HEK293 (cell line): ENCODE measurements at regions not wholly inside any gene's neighbourhood (a gene's known extent, or its start where the extent isn't known, plus 50 kb on each side); places are given as distances from the start of the nearest gene placed in this dataset.

Experiments
- CTCF ChIA-PET: fragments of 350-600 bp; formaldehyde crosslinking; extraction: SDS; loops from one replicate; lab custom pipeline; 2021; ENCODE audit warnings: antibody characterized with exemption; lab: Yijun Ruan, JAX
- POLR2A ChIA-PET: fragments of 300-600 bp; formaldehyde crosslinking; extraction: SDS; loops from one replicate; lab custom pipeline; 2020; ENCODE audit warnings: antibody characterized with exemption, inconsistent platforms; lab: Yijun Ruan, JAX
- H3K27ac ChIP-seq: fragments of 200-500 bp; sonication (Bioruptor generic); 2 replicates; pipeline ENCODE4 v1.5.1; 2014; ENCODE audit warnings: low read depth, low read length, control low read depth, inconsistent platforms; ENCODE audit errors: extremely low read depth
- H3K36me3 ChIP-seq, 2 experiments: fragments of 200-500 bp in 1 of 2; sonication (Bioruptor generic) in 1 of 2; 1 replicate in 1 of 2; 2 replicates in 1 of 2; pipeline ENCODE4 v1.5.1; 2014 to 2017; ENCODE audit warnings: inconsistent platforms in 2 of 2, low read length in 2 of 2; ENCODE audit not compliant: control insufficient read depth in 2 of 2, insufficient read depth in 1 of 2
- H3K4me1 ChIP-seq: fragments of 200-500 bp; sonication (Bioruptor generic); 2 replicates; pipeline ENCODE4 v1.5.1; 2014; ENCODE audit warnings: mild to moderate bottlenecking, low read length, inconsistent platforms; ENCODE audit not compliant: control insufficient read depth, insufficient read depth
- H3K4me3 ChIP-seq: 2 replicates; pipeline ENCODE4 v1.5.1; 2011; ENCODE audit warnings: low read depth, mild to moderate bottlenecking, control low read depth, low read length, moderate library complexity
- H3K9me3 ChIP-seq: fragments of 200-500 bp; sonication (Bioruptor generic); 2 replicates; pipeline ENCODE4 v1.5.1; 2014; ENCODE audit warnings: low read depth, low read length, inconsistent platforms; ENCODE audit not compliant: control insufficient read depth, insufficient read depth
- GLI2 ChIP-seq: fragments of 450-650 bp; formaldehyde crosslinking; IDR thresholded peaks from 2 replicates; pipeline ENCODE4; 2017; ENCODE audit warnings: missing biosample characterization, missing genetic modification characterization, low read depth, borderline replicate concordance
- GLIS1 ChIP-seq: fragments of 450-650 bp; formaldehyde crosslinking; IDR thresholded peaks from 2 replicates; pipeline ENCODE4 v1.5.1; 2016; ENCODE audit warnings: missing biosample characterization, missing genetic modification characterization
- REPIN1 ChIP-seq: fragments of 450-650 bp; formaldehyde crosslinking; IDR thresholded peaks from 2 replicates; pipeline ENCODE4 v1.5.1; 2017; ENCODE audit warnings: missing biosample characterization, missing genetic modification characterization, low read depth
- SCRT1 ChIP-seq: fragments of 450-650 bp; formaldehyde crosslinking; IDR thresholded peaks from 2 replicates; pipeline ENCODE4 v1.5.1; 2016; ENCODE audit warnings: missing biosample characterization, missing genetic modification characterization, borderline replicate concordance
- SETDB1 ChIP-seq: IDR thresholded peaks from one replicate; pipeline ENCODE4 v1.6.1; 2017; ENCODE audit warnings: mild to moderate bottlenecking, low read length, moderate library complexity, mixed read lengths; ENCODE audit not compliant: insufficient read length
- ZNF266 ChIP-seq: fragments of 450-650 bp; formaldehyde crosslinking; IDR thresholded peaks from 2 replicates; pipeline ENCODE4 v1.5.1; 2016; ENCODE audit warnings: missing biosample characterization, missing genetic modification characterization, low read depth
- ZNF350 ChIP-seq: fragments of 450-650 bp; formaldehyde crosslinking; IDR thresholded peaks from 2 replicates; pipeline ENCODE4 v1.5.0; 2017; ENCODE audit warnings: missing biosample characterization, mild to moderate bottlenecking, missing genetic modification characterization
- ZNF354C ChIP-seq: fragments of 450-650 bp; formaldehyde crosslinking; IDR thresholded peaks from 2 replicates; pipeline ENCODE4 v1.5.1; 2016; ENCODE audit warnings: missing biosample characterization, missing genetic modification characterization, low read depth, borderline replicate concordance
- ZNF366 ChIP-seq: fragments of 450-650 bp; formaldehyde crosslinking; conservative IDR thresholded peaks from 2 replicates; pipeline ENCODE4 v1.5.1; 2016; ENCODE audit warnings: missing biosample characterization, missing genetic modification characterization
- ZNF488 ChIP-seq: fragments of 450-650 bp; formaldehyde crosslinking; IDR thresholded peaks from 2 replicates; pipeline ENCODE4 v1.5.1; 2016; ENCODE audit warnings: missing biosample characterization, missing genetic modification characterization
- ZNF549 ChIP-seq: fragments of 450-650 bp; IDR thresholded peaks from 2 replicates; pipeline ENCODE4 v1.5.1; 2018; ENCODE audit warnings: missing biosample characterization, missing genetic modification characterization, mild to moderate bottlenecking, inconsistent platforms, moderate library complexity
- ZNF571 ChIP-seq: fragments of 450-650 bp; formaldehyde crosslinking; IDR thresholded peaks from 2 replicates; pipeline ENCODE4 v1.5.0; 2017; ENCODE audit warnings: missing biosample characterization, missing genetic modification characterization
- ZNF707 ChIP-seq: fragments of 450-650 bp; formaldehyde crosslinking; IDR thresholded peaks from 2 replicates; pipeline ENCODE4 v1.5.1; 2016; ENCODE audit warnings: missing biosample characterization, missing genetic modification characterization
- ZNF837 ChIP-seq: fragments of 450-650 bp; formaldehyde crosslinking; IDR thresholded peaks from 2 replicates; pipeline ENCODE4 v1.5.1; 2016; ENCODE audit warnings: missing biosample characterization, missing genetic modification characterization
- TF ChIP-seq, protein P1 (sequence below): fragments of 450-650 bp; formaldehyde crosslinking; optimal IDR thresholded peaks from 2 replicates; pipeline ENCODE3; 2016; ENCODE audit warnings: missing biosample characterization, mild to moderate bottlenecking, missing genetic modification characterization
- TF ChIP-seq, protein P2 (sequence below): fragments of 450-650 bp; formaldehyde crosslinking; IDR thresholded peaks from 2 replicates; pipeline ENCODE4 v1.5.1; 2016; ENCODE audit warnings: missing biosample characterization, missing genetic modification characterization
- TF ChIP-seq, protein P3 (sequence below): fragments of 450-650 bp; formaldehyde crosslinking; IDR thresholded peaks from 2 replicates; pipeline ENCODE4 v1.5.1; 2016; ENCODE audit warnings: missing biosample characterization, missing genetic modification characterization, low read depth
- TF ChIP-seq, protein P4 (sequence below): fragments of 450-650 bp; formaldehyde crosslinking; IDR thresholded peaks from 2 replicates; pipeline ENCODE4 v1.5.1; 2016; ENCODE audit warnings: missing biosample characterization, missing genetic modification characterization
- TF ChIP-seq, protein P5 (sequence below): fragments of 450-650 bp; formaldehyde crosslinking; IDR thresholded peaks from 2 replicates; pipeline ENCODE4 v1.5.1; 2016; ENCODE audit warnings: missing biosample characterization, missing genetic modification characterization

DNA sequence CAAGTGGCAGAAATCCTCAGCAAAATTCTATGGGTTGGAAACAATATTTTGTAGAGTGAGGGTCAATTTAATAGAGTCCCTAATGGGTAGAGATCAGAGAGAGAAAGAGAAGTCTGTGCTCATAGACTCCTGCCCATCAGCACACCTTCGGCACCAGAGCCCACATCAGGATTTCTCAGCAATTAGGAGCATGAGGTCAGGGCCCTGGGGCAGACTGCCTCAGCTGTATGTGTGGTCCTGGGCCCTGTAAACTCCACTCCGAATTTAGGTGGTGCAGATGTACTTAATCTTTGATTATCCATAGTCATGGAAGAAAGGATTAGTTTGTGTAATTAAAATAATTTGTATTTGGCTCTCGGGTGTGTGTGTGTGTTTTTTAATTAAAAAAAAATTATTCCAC lies 372.6 kb downstream of the AEBP2 start:
- Histone ChIP-seq H3K27ac (no peak overlapping the region), H3K36me3 (no peaks in the 10 kb centered on the region), H3K9me3 (no peaks in the 10 kb centered on the region), H3K4me1 (no peaks in the 10 kb centered on the region), H3K4me3 (no peak overlapping the region)
- ChIA-PET CTCF (interaction anchor here (0.7 to 1.0 kb wide), 2 partner anchors 72 to 504 kb away, joined by 3 read pairs; no protein-coding TSS in a partner anchor), POLR2A (no interaction called here)
- TF ChIP-seq, protein P1, sequence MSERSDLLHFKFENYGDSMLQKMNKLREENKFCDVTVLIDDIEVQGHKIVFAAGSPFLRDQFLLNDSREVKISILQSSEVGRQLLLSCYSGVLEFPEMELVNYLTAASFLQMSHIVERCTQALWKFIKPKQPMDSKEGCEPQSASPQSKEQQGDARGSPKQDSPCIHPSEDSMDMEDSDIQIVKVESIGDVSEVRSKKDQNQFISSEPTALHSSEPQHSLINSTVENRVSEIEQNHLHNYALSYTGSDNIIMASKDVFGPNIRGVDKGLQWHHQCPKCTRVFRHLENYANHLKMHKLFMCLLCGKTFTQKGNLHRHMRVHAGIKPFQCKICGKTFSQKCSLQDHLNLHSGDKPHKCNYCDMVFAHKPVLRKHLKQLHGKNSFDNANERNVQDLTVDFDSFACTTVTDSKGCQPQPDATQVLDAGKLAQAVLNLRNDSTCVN (tag by site-specific recombination) = no peak
- TF ChIP-seq, protein P2, sequence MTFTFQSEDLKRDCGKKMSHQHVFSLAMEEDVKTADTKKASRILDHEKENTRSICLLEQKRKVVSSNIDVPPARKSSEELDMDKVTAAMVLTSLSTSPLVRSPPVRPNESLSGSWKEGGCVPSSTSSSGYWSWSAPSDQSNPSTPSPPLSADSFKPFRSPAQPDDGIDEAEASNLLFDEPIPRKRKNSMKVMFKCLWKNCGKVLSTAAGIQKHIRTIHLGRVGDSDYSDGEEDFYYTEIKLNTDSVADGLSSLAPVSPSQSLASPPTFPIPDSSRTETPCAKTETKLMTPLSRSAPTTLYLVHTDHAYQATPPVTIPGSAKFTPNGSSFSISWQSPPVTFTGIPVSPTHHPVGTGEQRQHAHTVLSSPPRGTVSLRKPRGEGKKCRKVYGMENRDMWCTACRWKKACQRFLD (tag by site-specific recombination) = no peak
- TF ChIP-seq ZNF549 (no peak), ZNF266 (tag by site-specific recombination) (no peak), ZNF354C (tag by site-specific recombination) (no peak), SETDB1 (no peak), ZNF366 (tag by site-specific recombination) (no peak), SCRT1 (tag by site-specific recombination) (no peak), ZNF837 (tag by site-specific recombination) (no peak), ZNF571 (tag by site-specific recombination) (no peak)
- TF ChIP-seq, protein P3, sequence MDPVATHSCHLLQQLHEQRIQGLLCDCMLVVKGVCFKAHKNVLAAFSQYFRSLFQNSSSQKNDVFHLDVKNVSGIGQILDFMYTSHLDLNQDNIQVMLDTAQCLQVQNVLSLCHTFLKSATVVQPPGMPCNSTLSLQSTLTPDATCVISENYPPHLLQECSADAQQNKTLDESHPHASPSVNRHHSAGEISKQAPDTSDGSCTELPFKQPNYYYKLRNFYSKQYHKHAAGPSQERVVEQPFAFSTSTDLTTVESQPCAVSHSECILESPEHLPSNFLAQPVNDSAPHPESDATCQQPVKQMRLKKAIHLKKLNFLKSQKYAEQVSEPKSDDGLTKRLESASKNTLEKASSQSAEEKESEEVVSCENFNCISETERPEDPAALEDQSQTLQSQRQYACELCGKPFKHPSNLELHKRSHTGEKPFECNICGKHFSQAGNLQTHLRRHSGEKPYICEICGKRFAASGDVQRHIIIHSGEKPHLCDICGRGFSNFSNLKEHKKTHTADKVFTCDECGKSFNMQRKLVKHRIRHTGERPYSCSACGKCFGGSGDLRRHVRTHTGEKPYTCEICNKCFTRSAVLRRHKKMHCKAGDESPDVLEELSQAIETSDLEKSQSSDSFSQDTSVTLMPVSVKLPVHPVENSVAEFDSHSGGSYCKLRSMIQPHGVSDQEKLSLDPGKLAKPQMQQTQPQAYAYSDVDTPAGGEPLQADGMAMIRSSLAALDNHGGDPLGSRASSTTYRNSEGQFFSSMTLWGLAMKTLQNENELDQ (tag by site-specific recombination) = no peak

DNA sequence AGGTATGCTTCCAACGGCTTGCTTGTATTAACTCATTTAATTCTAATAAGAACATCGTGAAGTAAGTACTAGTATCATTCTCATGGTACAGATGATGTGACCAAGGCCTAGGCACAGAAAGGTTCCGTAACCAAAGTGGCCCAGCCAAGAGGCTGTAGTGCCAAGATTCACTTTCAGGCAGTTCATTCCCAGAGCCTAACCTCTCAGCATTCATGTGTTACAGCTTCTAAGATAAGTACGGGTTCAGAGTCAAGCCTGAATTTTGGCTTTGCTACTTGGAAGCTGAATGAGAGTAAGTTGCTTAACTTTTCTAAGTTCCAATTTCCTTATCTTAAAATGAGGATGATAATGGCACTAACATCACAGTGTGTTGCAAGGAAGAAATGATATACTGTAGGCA lies 379.9 kb downstream of the AEBP2 start:
- Histone ChIP-seq H3K9me3 (no peaks in the 10 kb centered on the region), H3K4me3 (no peak overlapping the region), H3K27ac (no peak overlapping the region), H3K36me3 (no peaks in the 10 kb centered on the region), H3K4me1 (no peaks in the 10 kb centered on the region)
- ChIA-PET POLR2A (no interaction called here), CTCF (no interaction called here)
- TF ChIP-seq, protein P4, sequence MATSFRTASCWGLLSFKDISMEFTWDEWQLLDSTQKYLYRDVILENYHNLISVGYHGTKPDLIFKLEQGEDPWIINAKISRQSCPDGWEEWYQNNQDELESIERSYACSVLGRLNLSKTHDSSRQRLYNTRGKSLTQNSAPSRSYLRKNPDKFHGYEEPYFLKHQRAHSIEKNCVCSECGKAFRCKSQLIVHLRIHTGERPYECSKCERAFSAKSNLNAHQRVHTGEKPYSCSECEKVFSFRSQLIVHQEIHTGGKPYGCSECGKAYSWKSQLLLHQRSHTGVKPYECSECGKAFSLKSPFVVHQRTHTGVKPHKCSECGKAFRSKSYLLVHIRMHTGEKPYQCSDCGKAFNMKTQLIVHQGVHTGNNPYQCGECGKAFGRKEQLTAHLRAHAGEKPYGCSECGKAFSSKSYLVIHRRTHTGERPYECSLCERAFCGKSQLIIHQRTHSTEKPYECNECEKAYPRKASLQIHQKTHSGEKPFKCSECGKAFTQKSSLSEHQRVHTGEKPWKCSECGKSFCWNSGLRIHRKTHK (tag by site-specific recombination) = no peak
- TF ChIP-seq GLIS1 (tag by site-specific recombination) (no peak), REPIN1 (tag by site-specific recombination) (no peak), ZNF707 (tag by site-specific recombination) (no peak), GLI2 (tag by site-specific recombination) (no peak), ZNF488 (tag by site-specific recombination) (no peak), ZNF350 (tag by site-specific recombination) (no peak)
- TF ChIP-seq, protein P5, sequence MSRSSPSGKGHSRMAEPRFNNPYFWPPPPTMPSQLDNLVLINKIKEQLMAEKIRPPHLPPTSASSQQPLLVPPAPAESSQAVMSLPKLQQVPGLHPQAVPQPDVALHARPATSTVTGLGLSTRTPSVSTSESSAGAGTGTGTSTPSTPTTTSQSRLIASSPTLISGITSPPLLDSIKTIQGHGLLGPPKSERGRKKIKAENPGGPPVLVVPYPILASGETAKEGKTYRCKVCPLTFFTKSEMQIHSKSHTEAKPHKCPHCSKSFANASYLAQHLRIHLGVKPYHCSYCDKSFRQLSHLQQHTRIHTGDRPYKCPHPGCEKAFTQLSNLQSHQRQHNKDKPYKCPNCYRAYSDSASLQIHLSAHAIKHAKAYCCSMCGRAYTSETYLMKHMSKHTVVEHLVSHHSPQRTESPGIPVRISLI (tag by site-specific recombination) = no peak
- TF ChIP-seq, all 188 proteins: peak for 0
